Right atrium auricular region (tissue), 2 donors: ENCODE measurements at regions not wholly inside any gene's neighbourhood (a gene's known extent, or its start where the extent isn't known, plus 50 kb on each side); places are given as distances from the start of the nearest gene placed in this dataset.
"Not testable (repeated sequence)": the region's sequence is repeated elsewhere in the genome, so short reads cannot be mapped to it uniquely, and the experiment has no call there.

ENCODE experiments used
- DNase-seq: peaks from one replicate; pipeline ENCODE4 v3.0.0-alpha.2; 2019; ENCODE audit warnings: low spot score
- H3K27ac ChIP-seq, 2 donors: fragments of 200-600 bp; sonication (generic); 1 replicate in 1 of 2; 2 replicates in 1 of 2; pipeline ENCODE4 v1.5.1; 2016 to 2019
- H3K27me3 ChIP-seq, 2 donors: fragments of 200-600 bp; sonication (generic); one replicate each; pipeline versions ENCODE4 v1.5.1 to v1.6.0; 2017 to 2019
- H3K36me3 ChIP-seq: fragments of 200-600 bp; sonication (generic); one replicate; pipeline ENCODE4 v1.5.1; 2016
- H3K4me1 ChIP-seq, 2 donors: fragments of 200-600 bp; sonication (generic); one replicate each; pipeline versions ENCODE4 v1.5.1 to v1.6.0; 2017 to 2019
- H3K4me3 ChIP-seq, 2 donors: fragments of 200-600 bp; sonication (generic); 1 replicate in 1 of 2; 2 replicates in 1 of 2; pipeline ENCODE4 v1.5.1; 2017 to 2019; ENCODE audit warnings: mild to moderate bottlenecking in 1 of 2, moderate library complexity in 1 of 2
- H3K9me3 ChIP-seq, 2 donors: fragments of 200-600 bp; sonication (generic); one replicate each; pipeline ENCODE4 v1.5.1; 2019
- CTCF ChIP-seq, 2 donors: fragments of 200-600 bp; sonication (generic); IDR thresholded peaks; one replicate each; pipeline ENCODE4 v1.5.1; 2019; ENCODE audit warnings: antibody characterized with exemption in 2 of 2

DNA sequence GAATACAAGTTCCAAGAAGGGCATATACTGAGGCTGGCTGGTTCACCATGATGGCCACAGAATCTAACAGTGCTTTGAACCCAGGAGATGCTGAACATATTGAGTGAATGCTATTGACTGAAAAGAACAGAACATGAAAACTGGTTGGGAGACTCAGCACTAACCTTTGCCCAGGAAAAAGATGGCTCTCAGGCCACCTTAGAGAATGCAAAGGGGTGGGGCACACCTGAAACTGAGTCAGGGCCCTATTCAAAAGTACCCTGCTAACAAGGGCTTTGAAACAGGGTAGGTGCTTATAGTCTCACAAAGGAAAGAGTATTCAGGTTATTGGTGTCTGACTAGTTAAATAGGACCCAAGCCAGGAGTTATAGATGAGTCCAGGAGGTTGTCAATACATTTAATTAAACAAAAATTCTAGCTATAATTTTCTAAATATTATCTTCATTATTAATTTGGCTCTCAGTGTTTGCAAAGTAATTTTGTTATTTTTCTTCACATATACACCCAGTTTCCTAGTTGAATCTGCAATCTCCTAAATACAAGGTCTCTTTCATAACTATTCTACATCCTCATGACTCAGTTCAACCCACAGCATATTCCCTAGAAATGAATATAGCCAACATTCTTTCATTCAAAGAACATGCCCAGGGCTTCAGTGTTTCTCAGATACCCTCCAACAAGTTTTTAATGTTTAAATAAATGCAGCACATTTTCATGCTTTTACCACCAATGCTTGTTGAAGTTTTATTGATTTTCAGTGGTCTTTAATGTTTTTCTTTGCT lies 144.2 kb upstream of the RAPGEF2 start:
- no peak overlapping the region for H3K27ac ChIP-seq
- H3K27me3 ChIP-seq: no peaks in the 10 kb centered on the region
- no peaks in the 10 kb centered on the region for H3K9me3 ChIP-seq
- no peaks in the 10 kb centered on the region for H3K4me1 ChIP-seq
- H3K4me3 ChIP-seq: no peak overlapping the region
- no peak for TF ChIP-seq CTCF (IDR thresholded peaks at IDR 0.05)
- H3K36me3 ChIP-seq: no peaks in the 10 kb centered on the region
- no peak for DNase-seq

- Histone ChIP-seq H3K4me3 (no peak overlapping the region), H3K27me3 (no peaks in the 10 kb centered on the region), H3K4me1 (no peaks in the 10 kb centered on the region), H3K36me3 (no peaks in the 10 kb centered on the region), H3K9me3 (no peaks in the 10 kb centered on the region), H3K27ac (no peak overlapping the region)
- TF ChIP-seq CTCF (IDR thresholded peaks at IDR 0.05): no peak
- no peak for DNase-seq
These were observed 140.5 kb upstream of the RAPGEF2 start for GRCh38 chr4:158962393-158962792.

- DNase-seq, H3K27me3 ChIP-seq, H3K4me3 ChIP-seq, H3K27ac ChIP-seq, H3K4me1 ChIP-seq, H3K36me3 ChIP-seq, H3K9me3 ChIP-seq: not testable (repeated sequence)
These were observed 139.6 kb upstream of the RAPGEF2 start for GRCh38 chr4:158963282-158963681.

DNA sequence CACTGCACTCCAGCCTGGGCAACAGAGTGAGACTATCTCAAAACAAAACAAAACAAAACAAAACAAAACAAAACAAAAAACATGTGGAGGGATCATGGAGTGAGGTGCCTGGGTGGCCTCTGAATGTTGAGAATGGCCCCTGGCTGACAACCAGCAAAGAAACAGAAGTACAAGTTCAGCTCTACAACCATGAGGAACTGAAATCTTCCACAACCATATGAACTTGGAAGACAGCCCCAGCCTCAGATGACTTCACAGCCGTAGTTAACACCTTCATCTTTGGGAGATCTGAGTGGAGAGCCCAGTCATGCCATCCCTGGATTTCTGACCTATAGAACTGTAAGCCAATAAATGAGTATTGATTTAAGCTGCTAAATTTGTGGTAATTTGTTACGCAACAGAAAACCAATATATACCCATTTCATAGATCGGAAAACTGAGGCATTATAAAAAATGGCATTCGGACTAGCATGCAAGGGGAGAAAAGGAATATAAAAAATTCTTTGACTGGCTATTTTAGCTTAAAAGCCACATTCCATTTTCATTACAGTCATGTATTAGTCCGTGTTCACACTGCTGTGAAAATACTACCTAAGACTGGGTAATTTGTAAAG lies 138.7 kb upstream of the RAPGEF2 start:
- DNase-seq: no peak
- Histone ChIP-seq H3K4me3 (no peak overlapping the region), H3K27me3 (no peaks in the 10 kb centered on the region), H3K9me3 (no peaks in the 10 kb centered on the region), H3K4me1 (no peaks in the 10 kb centered on the region), H3K36me3 (no peaks in the 10 kb centered on the region), H3K27ac (no peak overlapping the region)
- no peak for TF ChIP-seq CTCF (IDR thresholded peaks at IDR 0.05)

DNA sequence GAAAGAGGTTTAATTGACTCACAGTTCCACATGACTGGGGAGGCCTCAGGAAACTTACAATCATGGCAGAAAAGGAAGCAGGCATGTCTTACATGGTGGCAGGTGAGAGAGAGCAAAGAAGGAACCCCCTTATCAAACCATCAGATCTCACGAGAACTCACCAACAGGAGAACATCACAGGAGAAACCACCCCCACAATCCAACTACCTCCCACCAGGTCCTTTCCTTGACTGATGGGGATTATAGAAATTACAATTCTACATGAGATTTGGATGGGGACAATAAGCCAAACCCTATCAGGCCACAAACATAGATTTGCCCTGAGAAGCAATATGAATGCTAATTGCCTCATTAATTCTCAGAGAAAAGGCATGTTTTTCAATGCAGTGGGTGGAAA lies 138.2 kb upstream of the RAPGEF2 start:
- H3K4me3 ChIP-seq: no peak overlapping the region
- no peak for TF ChIP-seq CTCF (IDR thresholded peaks at IDR 0.05)
- no peak for DNase-seq
- no peaks in the 10 kb centered on the region for H3K36me3 ChIP-seq
- H3K4me1 ChIP-seq: no peaks in the 10 kb centered on the region
- H3K9me3 ChIP-seq: no peaks in the 10 kb centered on the region
- no peak overlapping the region for H3K27ac ChIP-seq
- H3K27me3 ChIP-seq: no peaks in the 10 kb centered on the region

- no peak for TF ChIP-seq CTCF (IDR thresholded peaks at IDR 0.05)
- no peak for DNase-seq
- Histone ChIP-seq H3K4me3 (no peak overlapping the region), H3K9me3 (no peaks in the 10 kb centered on the region), H3K4me1 (no peaks in the 10 kb centered on the region), H3K27ac (no peak overlapping the region), H3K36me3 (no peaks in the 10 kb centered on the region), H3K27me3 (no peaks in the 10 kb centered on the region)
These were observed 137.7 kb upstream of the RAPGEF2 start for GRCh38 chr4:158965226-158965625.
